Esophagus squamous epithelium (tissue), 5 donors: ENCODE measurements at regions not wholly inside any gene's neighbourhood (a gene's known extent, or its start where the extent isn't known, plus 50 kb on each side); places are given as distances from the start of the nearest gene placed in this dataset.

Experiments
- DNase-seq: peaks from one replicate; lab custom pipeline; 2025; lab: John Stamatoyannopoulos, UW
- H3K27ac ChIP-seq, 4 donors: fragments of 200-600 bp; sonication (generic); one replicate each; pipeline ENCODE4 v1.5.1; 2016 to 2019; ENCODE audit warnings: mild to moderate bottlenecking in 1 of 4
- H3K27me3 ChIP-seq, 4 donors: fragments of 200-600 bp; sonication (generic); 1 replicate in 3 of 4; 2 replicates in 1 of 4; pipeline versions ENCODE4 v1.5.1 to v1.6.0; 2017 to 2021; ENCODE audit warnings: antibody characterized with exemption in 1 of 4
- H3K36me3 ChIP-seq, 3 donors: fragments of 200-600 bp; sonication (generic); one replicate each; pipeline ENCODE4 v1.5.1; 2016 to 2019
- H3K4me1 ChIP-seq, 3 donors: fragments of 200-600 bp; sonication (generic); one replicate each; pipeline ENCODE4 v1.5.1; 2017 to 2019
- H3K4me3 ChIP-seq, 4 donors: fragments of 200-600 bp; sonication (generic); 1 replicate in 3 of 4; 2 replicates in 1 of 4; pipeline ENCODE4 v1.5.1; 2016 to 2019; ENCODE audit warnings: mild to moderate bottlenecking in 2 of 4, moderate library complexity in 1 of 4
- H3K9me3 ChIP-seq, 3 donors: fragments of 200-600 bp; sonication (generic); one replicate each; pipeline ENCODE4 v1.5.1; 2016 to 2019
- CTCF ChIP-seq, 6 experiments: fragments of 450-650 bp in 4 of 6; fragments of 200-600 bp in 2 of 6; sonication (generic) in 2 of 6; IDR thresholded peaks; one replicate each; pipeline ENCODE4 v1.5.1; 2016 to 2019; ENCODE audit warnings: antibody characterized with exemption in 6 of 6, mild to moderate bottlenecking in 4 of 6, moderate library complexity in 4 of 6
- POLR2A ChIP-seq, 4 donors: fragments of 450-650 bp; IDR thresholded peaks; one replicate each; pipeline ENCODE4 v1.6.1; 2017; ENCODE audit warnings: antibody characterized with exemption in 4 of 4, mild to moderate bottlenecking in 4 of 4, moderate library complexity in 3 of 4
- WGBS, 2 donors: methylation state at CpG; one replicate each; pipeline ENCODE4 v1.1.5; 2018; 5-methylcytosine and 5-hydroxymethylcytosine counted together
- intact Hi-C: fragments of 100-400 bp; cut with DNase I; formaldehyde crosslinking; loops from one replicate; pipeline ENCODE4 v1.15.0; 2022
- donor health status: DM: yes; HTN: yes; CAD: no.

DNA sequence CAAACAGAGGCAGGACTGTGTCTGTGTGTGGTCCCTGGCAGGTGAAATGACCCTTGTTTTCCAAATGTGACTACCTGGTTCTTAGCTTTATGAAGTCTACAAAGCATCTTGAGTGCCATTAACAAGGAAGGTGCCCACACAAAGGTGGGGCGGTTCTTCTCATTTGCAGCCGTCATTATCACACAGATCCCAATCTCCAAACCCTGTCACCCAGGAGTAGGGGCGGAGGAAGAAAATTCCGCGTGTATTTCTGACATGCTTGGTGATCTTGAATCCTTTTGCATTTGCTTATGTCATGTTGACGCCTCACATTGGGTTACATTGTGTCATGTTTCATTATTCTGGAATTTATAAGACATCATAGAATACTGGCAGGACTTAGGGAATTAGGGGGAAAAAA lies 277.3 kb downstream of the VRK1 start:
- TF ChIP-seq POLR2A (IDR thresholded peaks at IDR 0.05) (no peak), CTCF (IDR thresholded peaks at IDR 0.05) (no peak)
- H3K4me3 ChIP-seq = no peak overlapping the region
- H3K27me3 ChIP-seq = peaks cover 0 to 5% (median 0%) of the 10 kb centered on the region in 4 donors
- intact Hi-C loops = no loop called here
- no peaks in the 10 kb centered on the region for H3K9me3 ChIP-seq
- peaks cover 0 to 8% (median 0%) of the 10 kb centered on the region in 3 donors for H3K4me1 ChIP-seq
- WGBS, 2 donors = 85 to 90% methylated on average over 6 of the region's 6 CpGs
- no peak for DNase-seq
- no peaks in the 10 kb centered on the region for H3K36me3 ChIP-seq
- no peak overlapping the region for H3K27ac ChIP-seq

GRCh38 chr14:97074856-97075255 lies 277.7 kb downstream of the VRK1 start:
- 44 to 69% methylated on average over 6 of the region's 6 CpGs for WGBS, 2 donors
- no peaks in the 10 kb centered on the region for H3K9me3 ChIP-seq
- no peaks in the 10 kb centered on the region for H3K36me3 ChIP-seq
- DNase-seq = no peak
- H3K4me1 ChIP-seq = peaks cover 0 to 8% (median 0%) of the 10 kb centered on the region in 3 donors
- intact Hi-C loops = no loop called here
- peaks cover 0 to 5% (median 0%) of the 10 kb centered on the region in 4 donors for H3K27me3 ChIP-seq
- H3K27ac ChIP-seq = no peak overlapping the region
- H3K4me3 ChIP-seq = no peak overlapping the region
- no peak for TF ChIP-seq CTCF (IDR thresholded peaks at IDR 0.05)
- TF ChIP-seq POLR2A (IDR thresholded peaks at IDR 0.05) = no peak

GRCh38 chr14:97077253-97077653 lies 280.1 kb downstream of the VRK1 start:
- DNase-seq = no peak
- whole genome bisulfite sequencing, 2 donors = 2 to 5% methylated on average over 5 of the region's 8 CpGs

GRCh38 chr14:97077687-97078086 lies 280.5 kb downstream of the VRK1 start:
- H3K36me3 ChIP-seq = no peaks in the 10 kb centered on the region
- TF ChIP-seq CTCF (IDR thresholded peaks at IDR 0.05) (no peak), POLR2A (IDR thresholded peaks at IDR 0.05) (no peak)
- no peak overlapping the region for H3K27ac ChIP-seq
- H3K27me3 ChIP-seq = peaks cover 0 to 5% (median 0%) of the 10 kb centered on the region in 4 donors
- DNase-seq = no peak
- 75 to 81% methylated on average over 4 of the region's 4 CpGs for WGBS, 2 donors
- H3K9me3 ChIP-seq = no peaks in the 10 kb centered on the region
- intact Hi-C loops = no loop called here
- H3K4me3 ChIP-seq = no peak overlapping the region
- peaks cover 0 to 8% (median 0%) of the 10 kb centered on the region in 3 donors for H3K4me1 ChIP-seq

More at GRCh38 chr14:97077253-97077653, 280.1 kb downstream of the VRK1 start:
- Histone ChIP-seq H3K27me3 (peaks cover 0 to 5% (median 0%) of the 10 kb centered on the region in 4 donors), H3K36me3 (no peaks in the 10 kb centered on the region), H3K4me1 (peaks cover 0 to 8% (median 0%) of the 10 kb centered on the region in 3 donors), H3K9me3 (no peaks in the 10 kb centered on the region), H3K4me3 (no peak overlapping the region), H3K27ac (no peak overlapping the region)
- no peak for TF ChIP-seq CTCF (IDR thresholded peaks at IDR 0.05)
- TF ChIP-seq POLR2A (IDR thresholded peaks at IDR 0.05) = no peak
- intact Hi-C loops = no loop called here

GRCh38 chr14:97080991-97081390 lies 283.8 kb downstream of the VRK1 start:
- 74 to 76% methylated on average over 2 of the region's 2 CpGs for WGBS, 2 donors
- H3K27ac ChIP-seq = no peak overlapping the region
- H3K4me1 ChIP-seq = peaks cover 0 to 8% (median 0%) of the 10 kb centered on the region in 3 donors
- H3K9me3 ChIP-seq = no peaks in the 10 kb centered on the region
- DNase-seq = no peak
- peaks cover 0 to 4% (median 0%) of the 10 kb centered on the region in 4 donors for H3K27me3 ChIP-seq
- no peak overlapping the region for H3K4me3 ChIP-seq
- intact Hi-C loops = no loop called here
- TF ChIP-seq POLR2A (IDR thresholded peaks at IDR 0.05) (no peak), CTCF (IDR thresholded peaks at IDR 0.05) (no peak)
- H3K36me3 ChIP-seq = no peaks in the 10 kb centered on the region
